ENCODE measurements at regions not wholly inside any gene's neighbourhood (a gene's known extent, or its start where the extent isn't known, plus 50 kb on each side); places are given as distances from the start of the nearest gene placed in this dataset.
"Not testable (repeated sequence)": the region's sequence is repeated elsewhere in the genome, so short reads cannot be mapped to it uniquely, and the experiment has no call there.

GRCh38 chr18:40249390-40250080, 1705.5 kb upstream of the PIK3C3 start:
- DNase-seq (ENCODE audit: low read depth): no peak

GRCh38 chr18:40245612-40246011, 1709.4 kb upstream of the PIK3C3 start:
- DNase-seq (ENCODE audit: low read depth): not testable (repeated sequence)

DNA sequence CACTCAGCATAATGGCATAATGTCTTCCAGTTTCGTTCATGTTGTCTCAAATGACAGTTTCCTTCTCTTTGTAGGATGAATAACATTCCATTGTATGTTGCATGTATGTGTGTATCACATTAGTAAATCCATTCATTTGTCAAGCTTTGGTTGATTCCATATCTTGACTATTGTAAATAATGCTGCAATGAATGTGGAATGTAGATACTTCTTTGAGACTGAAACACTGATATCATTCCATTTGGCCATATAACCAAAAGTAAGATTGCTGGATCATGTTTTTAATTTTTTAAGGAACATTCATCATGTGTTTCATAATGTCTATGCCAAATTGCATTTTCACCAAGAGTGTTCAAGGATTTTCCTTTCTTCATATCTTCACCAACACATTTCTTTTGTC, 1711.4 kb upstream of the PIK3C3 start:
- no peak for DNase-seq (ENCODE audit: low read depth)

GRCh38 chr18:40235836-40236235, 1719.2 kb upstream of the PIK3C3 start:
- no peak for DNase-seq (ENCODE audit: low read depth)

DNA sequence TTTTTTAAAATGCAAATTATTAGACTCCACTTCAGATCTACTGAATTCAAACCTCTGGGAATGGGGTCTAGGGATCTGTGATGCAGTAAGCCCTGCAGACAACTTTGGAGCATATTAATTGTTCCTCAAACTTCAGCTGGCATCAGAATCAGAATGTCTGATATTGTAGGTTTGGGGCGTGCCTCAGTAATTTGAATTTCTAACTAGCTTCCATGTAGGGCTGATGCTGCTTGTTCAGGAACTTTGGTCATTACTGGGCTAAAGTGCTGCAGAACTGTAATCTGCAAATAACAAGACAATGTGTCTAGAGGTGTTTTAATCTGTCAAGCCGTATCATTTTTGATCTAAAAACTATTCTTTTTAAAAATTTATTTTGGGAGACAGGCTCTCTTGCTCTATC, 1719.7 kb upstream of the PIK3C3 start:
- DNase-seq (ENCODE audit: low read depth): no peak

DNA sequence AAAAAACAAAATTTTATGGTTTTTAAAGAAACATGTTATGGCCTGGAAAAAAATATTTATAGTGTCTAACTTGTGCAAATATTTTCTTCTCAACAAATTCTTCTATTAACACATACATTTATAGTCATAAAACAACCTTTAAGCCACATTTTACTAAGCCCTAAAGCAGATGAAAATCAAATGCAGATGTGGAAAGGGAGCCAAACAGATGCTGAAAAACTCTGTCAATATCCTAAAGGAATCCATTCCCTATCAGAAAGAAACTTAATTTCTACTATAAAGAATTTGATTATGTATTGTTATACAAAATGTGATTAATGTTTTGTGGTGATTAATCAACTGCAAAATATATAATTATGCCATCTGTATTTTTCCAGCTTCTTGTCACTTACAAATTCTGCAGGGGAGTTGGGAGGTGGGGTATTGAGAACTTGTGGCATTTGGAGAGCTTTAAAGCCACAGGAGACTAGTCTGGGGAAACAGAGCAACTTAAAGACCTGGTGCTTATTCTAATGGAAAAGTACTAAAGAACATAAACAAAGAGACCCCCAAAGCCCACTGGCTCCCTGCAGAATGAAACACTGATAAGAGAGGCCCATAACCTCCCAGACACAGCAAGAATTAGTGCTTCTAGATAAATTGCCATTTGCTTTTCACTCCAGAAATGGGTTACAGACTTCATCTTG, 1721.0 kb upstream of the PIK3C3 start:
- no peak for DNase-seq (ENCODE audit: low read depth)

DNA sequence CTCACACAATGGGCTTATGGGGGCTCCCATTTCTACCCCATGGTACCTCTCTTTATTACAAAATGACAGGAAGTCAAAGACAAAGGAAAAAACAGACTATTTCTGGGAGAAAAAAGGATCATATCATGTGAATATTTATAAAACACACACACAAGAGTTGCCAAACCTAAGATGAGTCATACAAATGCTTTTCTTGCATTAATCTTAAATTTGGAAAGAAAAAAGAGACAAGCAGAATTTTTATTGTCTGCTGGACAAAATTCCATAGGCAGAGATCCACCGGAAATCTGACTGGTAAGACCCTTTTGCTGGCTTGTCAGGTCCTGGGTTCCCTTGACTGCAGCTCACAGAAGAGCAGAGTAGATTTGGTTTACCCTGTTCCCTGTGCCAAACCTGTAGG, 1732.3 kb upstream of the PIK3C3 start:
- DNase-seq (ENCODE audit: low read depth): no peak

- DNase-seq (ENCODE audit: low read depth): no peak
Observed at GRCh38 chr18:40216856-40217255, 1738.2 kb upstream of the PIK3C3 start.

GRCh38 chr18:40215979-40216378, 1739.1 kb upstream of the PIK3C3 start:
- no peak for DNase-seq (ENCODE audit: low read depth)

DNA sequence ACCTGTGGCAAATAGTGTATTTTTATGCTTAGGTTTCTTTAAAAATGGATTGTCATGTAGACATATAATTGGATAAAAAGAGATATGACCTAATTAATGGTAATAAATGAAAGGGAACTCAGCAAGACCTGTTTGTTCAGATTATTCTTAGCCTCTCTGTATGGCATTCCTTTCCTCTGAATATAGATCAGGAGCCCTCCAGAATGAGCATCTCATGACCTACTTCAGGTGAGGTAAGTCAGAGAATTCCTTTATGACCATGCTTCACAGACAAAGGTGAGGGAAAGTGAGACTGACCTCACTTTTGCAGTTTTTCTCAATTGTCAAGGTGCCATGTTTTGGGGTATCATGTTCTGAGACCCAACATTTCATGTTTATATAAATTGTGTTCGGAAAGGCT, 1744.3 kb upstream of the PIK3C3 start:
- DNase-seq (ENCODE audit: low read depth): no peak

GRCh38 chr18:40208958-40209357, 1746.1 kb upstream of the PIK3C3 start:
- DNase-seq (ENCODE audit: low read depth): no peak

GRCh38 chr18:40197711-40198110, 1757.3 kb upstream of the PIK3C3 start:
- no peak for DNase-seq (ENCODE audit: low read depth)

GRCh38 chr18:40186677-40187076, 1768.4 kb upstream of the PIK3C3 start:
- no peak for DNase-seq (ENCODE audit: low read depth)

DNA sequence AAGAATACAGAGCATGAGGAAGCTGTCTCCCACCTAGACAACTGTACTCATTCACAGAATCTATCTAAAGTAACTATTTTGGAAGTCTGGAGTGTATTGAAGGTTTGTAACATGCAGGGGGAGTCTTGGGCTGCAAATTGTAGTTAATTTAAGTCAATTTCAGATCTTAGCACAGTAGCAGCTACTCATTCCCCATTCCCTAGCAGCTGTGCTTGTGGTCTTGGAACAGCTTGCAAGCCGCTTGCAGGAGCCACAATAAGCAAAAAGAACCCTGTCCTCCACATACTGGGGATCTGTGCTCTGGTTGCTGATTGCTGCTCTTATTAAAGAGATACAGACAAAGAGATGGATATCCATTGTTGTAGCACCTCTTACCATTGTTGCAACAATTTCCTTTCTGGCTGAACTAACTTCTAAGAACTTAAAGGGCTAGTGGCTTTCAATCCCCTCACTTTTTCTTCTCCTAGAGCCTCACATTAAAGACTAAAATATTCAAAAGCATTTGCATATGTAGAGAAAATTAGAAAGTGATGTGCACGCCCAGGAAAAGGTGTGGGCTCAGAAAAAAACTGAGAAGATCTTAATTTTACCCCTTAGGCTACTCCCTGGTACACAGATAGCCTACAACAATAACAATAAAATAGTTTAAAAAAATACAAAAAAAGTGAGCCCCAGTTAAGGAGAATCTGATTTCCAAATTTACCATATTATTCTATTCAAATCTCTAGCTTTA, 1775.1 kb upstream of the PIK3C3 start:
- DNase-seq (ENCODE audit: low read depth): no peak

DNA sequence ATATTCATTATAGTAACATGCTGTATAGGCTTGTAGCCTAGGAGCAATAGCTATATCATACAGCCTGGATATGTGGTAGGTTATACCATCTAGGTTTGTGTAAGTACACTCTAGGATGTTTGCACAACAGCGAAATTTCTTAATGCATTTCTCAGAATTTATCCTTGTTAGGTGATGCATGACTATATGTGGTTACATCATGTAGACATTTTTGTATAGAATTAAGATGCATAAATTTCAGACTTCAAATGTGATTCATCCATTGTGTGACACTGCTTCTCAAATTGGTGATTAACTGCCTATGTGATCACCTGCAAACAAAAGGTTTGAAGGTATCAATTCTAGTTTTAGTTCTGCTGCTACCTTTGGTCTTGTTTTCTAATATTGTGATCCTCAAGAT, 1787.0 kb upstream of the PIK3C3 start:
- DNase-seq (ENCODE audit: low read depth): no peak

GRCh38 chr18:40163254-40163653, 1791.8 kb upstream of the PIK3C3 start:
- DNase-seq (ENCODE audit: low read depth): no peak

DNA sequence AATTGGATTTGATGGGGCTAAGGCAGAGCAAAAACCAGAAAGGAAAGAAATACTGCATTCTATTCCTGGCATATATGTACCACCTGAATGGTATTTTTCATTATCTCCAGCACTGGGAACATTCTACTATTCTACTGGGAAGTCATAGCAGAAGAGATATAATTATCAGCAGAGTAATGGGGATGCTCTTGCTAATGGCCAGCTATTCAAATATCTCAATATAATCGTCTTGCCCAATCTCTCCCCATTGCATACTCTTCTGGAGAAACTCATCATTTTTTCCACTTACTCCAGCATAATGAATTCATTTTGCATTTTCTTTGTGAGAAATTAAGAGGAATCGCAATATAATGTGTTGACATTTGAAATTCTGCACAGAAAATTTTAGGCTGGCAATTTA, 1794.7 kb upstream of the PIK3C3 start:
- no peak for DNase-seq (ENCODE audit: low read depth)

- DNase-seq (ENCODE audit: low read depth): peak; percentile 42
Observed at GRCh38 chr18:40159141-40160017, 1795.7 kb upstream of the PIK3C3 start.

GRCh38 chr18:40157120-40157519, 1797.9 kb upstream of the PIK3C3 start:
- DNase-seq (ENCODE audit: low read depth): no peak

DNA sequence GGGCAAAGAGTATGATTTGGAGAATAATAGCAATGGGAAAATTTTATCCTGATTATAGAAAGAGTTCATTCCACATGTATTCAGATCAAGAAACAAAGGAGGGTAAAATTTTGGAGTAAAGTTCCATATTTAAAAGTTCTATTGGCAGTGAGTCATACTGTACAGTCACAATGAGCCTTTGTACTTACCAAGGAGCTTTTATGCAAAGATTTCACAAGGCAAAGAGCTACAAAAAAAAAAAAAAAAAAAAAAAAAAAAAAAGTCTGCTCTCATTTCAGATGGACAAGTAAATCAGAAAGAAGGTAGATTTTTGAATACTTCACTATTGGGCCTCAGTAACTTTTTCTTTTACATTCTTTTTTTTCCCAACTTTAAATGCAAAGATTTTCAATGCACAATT, 1802.2 kb upstream of the PIK3C3 start:
- DNase-seq (ENCODE audit: low read depth): no peak

DNA sequence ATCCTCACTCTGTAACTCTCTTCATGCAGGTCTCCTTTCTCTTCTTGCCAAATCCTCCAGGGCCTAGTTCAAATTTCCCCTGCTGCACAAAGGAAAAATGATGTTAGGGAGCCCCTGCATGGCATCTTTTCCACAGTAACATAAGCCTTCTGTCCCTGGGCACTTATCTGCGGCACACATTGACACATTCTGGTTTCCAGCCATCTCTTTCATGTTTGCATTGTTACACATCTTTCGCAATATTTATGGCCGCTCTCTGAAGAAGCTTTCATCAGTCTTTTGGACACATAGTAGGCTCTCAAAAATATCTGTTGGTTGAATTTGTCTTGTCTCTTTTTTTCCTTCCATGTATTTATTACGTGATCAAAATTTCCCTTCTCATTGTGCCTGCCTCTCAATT, 1806.1 kb upstream of the PIK3C3 start:
- DNase-seq (ENCODE audit: low read depth): no peak

DNA sequence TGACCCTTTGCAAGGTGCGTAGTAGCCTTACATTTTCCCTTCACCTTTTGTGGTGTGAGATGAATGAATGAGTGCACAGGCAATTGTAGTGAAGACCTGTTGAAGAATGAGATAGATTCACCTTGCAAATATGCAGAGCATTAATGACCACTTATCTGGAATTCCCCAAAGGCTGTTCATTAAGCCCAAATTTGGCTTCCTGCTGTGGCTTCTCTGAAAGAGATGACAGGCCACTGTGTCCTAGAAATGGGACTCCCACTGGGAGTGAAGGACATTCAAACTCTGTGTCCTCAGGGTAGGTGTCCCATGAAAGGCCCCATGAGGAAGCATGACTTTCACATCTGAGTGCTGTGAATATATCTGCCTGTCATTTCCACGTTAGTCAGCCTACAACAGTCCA, 1821.8 kb upstream of the PIK3C3 start:
- DNase-seq (ENCODE audit: low read depth): no peak
